ENCODE measurements at regions not wholly inside any gene's neighbourhood (a gene's known extent, or its start where the extent isn't known, plus 50 kb on each side); places are given as distances from the start of the nearest gene placed in this dataset.
A peak's percentile ranks its signal among the peaks of the same experiment; 100 is the strongest.

GRCh38 chr5:167701051-167701450 is 590.4 kb upstream of the WWC1 start:
- no peak overlapping the region for H3K4me3 Mint-ChIP-seq
- no peaks in the 10 kb centered on the region for H3K36me3 Mint-ChIP-seq
- H3K9me3 Mint-ChIP-seq = no peaks in the 10 kb centered on the region
- TF ChIP-seq ZNF138 (CRISPR knock-in tag; conservative IDR thresholded peaks at IDR 0.05) (no peak), MYBL2 (CRISPR knock-in tag; IDR thresholded peaks at IDR 0.05) (no peak)
- H3K27me3 Mint-ChIP-seq (ENCODE audit: low read depth) = no peaks in the 10 kb centered on the region
- ATAC-seq (no peak), DNase-seq (ENCODE audit: low spot score) (no peak)
- POLR2A ChIA-PET = no interaction called here
- peaks cover 38% of the 10 kb centered on the region for H3K4me1 Mint-ChIP-seq
- H3K27ac Mint-ChIP-seq = peak overlapping the region; percentile 53
- CTCF ChIA-PET = no interaction called here

GRCh38 chr5:167702014-167702413 is 589.4 kb upstream of the WWC1 start:
- Mint-ChIP-seq H3K36me3 (no peaks in the 10 kb centered on the region), H3K9me3 (no peaks in the 10 kb centered on the region), H3K27ac (no peak overlapping the region), H3K27me3 (ENCODE audit: low read depth) (no peaks in the 10 kb centered on the region), H3K4me3 (no peak overlapping the region), H3K4me1 (peaks cover 34% of the 10 kb centered on the region)
- DNase-seq (ENCODE audit: low spot score) (no peak), ATAC-seq (no peak)
- TF ChIP-seq ESRRA (CRISPR knock-in tag; IDR thresholded peaks at IDR 0.05; ENCODE audit: borderline replicate concordance) (no peak), ZNF219 (CRISPR knock-in tag; IDR thresholded peaks at IDR 0.05; ENCODE audit: borderline replicate concordance) (no peak), IRF1 (CRISPR knock-in tag; IDR thresholded peaks at IDR 0.05) (no peak), MYBL2 (CRISPR knock-in tag; IDR thresholded peaks at IDR 0.05) (no peak), ZNF121 (CRISPR knock-in tag; IDR thresholded peaks at IDR 0.05) (no peak), SMAD3 (CRISPR knock-in tag; IDR thresholded peaks at IDR 0.05; ENCODE audit: borderline replicate concordance) (no peak), USF1 (CRISPR knock-in tag; IDR thresholded peaks at IDR 0.05) (no peak), RELA (CRISPR knock-in tag; IDR thresholded peaks at IDR 0.05; ENCODE audit: borderline replicate concordance) (no peak), ZNF671 (CRISPR knock-in tag; IDR thresholded peaks at IDR 0.05) (no peak), FOXP1 (CRISPR knock-in tag; IDR thresholded peaks at IDR 0.05; ENCODE audit: borderline replicate concordance) (no peak), ZNF263 (CRISPR knock-in tag; IDR thresholded peaks at IDR 0.05; ENCODE audit: low read depth) (no peak)
- TF ChIP-seq, protein P1, sequence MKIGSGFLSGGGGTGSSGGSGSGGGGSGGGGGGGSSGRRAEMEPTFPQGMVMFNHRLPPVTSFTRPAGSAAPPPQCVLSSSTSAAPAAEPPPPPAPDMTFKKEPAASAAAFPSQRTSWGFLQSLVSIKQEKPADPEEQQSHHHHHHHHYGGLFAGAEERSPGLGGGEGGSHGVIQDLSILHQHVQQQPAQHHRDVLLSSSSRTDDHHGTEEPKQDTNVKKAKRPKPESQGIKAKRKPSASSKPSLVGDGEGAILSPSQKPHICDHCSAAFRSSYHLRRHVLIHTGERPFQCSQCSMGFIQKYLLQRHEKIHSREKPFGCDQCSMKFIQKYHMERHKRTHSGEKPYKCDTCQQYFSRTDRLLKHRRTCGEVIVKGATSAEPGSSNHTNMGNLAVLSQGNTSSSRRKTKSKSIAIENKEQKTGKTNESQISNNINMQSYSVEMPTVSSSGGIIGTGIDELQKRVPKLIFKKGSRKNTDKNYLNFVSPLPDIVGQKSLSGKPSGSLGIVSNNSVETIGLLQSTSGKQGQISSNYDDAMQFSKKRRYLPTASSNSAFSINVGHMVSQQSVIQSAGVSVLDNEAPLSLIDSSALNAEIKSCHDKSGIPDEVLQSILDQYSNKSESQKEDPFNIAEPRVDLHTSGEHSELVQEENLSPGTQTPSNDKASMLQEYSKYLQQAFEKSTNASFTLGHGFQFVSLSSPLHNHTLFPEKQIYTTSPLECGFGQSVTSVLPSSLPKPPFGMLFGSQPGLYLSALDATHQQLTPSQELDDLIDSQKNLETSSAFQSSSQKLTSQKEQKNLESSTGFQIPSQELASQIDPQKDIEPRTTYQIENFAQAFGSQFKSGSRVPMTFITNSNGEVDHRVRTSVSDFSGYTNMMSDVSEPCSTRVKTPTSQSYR (CRISPR knock-in tag; IDR thresholded peaks at IDR 0.05) = no peak
- TF ChIP-seq, protein P2, sequence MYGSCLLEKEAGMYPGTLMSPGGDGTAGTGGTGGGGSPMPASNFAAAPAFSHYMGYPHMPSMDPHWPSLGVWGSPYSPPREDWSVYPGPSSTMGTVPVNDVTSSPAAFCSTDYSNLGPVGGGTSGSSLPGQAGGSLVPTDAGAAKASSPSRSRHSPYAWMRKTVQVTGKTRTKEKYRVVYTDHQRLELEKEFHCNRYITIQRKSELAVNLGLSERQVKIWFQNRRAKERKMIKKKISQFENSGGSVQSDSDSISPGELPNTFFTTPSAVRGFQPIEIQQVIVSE (CRISPR knock-in tag; IDR thresholded peaks at IDR 0.05; ENCODE audit: borderline replicate concordance) = no peak
- TF ChIP-seq, protein P3, sequence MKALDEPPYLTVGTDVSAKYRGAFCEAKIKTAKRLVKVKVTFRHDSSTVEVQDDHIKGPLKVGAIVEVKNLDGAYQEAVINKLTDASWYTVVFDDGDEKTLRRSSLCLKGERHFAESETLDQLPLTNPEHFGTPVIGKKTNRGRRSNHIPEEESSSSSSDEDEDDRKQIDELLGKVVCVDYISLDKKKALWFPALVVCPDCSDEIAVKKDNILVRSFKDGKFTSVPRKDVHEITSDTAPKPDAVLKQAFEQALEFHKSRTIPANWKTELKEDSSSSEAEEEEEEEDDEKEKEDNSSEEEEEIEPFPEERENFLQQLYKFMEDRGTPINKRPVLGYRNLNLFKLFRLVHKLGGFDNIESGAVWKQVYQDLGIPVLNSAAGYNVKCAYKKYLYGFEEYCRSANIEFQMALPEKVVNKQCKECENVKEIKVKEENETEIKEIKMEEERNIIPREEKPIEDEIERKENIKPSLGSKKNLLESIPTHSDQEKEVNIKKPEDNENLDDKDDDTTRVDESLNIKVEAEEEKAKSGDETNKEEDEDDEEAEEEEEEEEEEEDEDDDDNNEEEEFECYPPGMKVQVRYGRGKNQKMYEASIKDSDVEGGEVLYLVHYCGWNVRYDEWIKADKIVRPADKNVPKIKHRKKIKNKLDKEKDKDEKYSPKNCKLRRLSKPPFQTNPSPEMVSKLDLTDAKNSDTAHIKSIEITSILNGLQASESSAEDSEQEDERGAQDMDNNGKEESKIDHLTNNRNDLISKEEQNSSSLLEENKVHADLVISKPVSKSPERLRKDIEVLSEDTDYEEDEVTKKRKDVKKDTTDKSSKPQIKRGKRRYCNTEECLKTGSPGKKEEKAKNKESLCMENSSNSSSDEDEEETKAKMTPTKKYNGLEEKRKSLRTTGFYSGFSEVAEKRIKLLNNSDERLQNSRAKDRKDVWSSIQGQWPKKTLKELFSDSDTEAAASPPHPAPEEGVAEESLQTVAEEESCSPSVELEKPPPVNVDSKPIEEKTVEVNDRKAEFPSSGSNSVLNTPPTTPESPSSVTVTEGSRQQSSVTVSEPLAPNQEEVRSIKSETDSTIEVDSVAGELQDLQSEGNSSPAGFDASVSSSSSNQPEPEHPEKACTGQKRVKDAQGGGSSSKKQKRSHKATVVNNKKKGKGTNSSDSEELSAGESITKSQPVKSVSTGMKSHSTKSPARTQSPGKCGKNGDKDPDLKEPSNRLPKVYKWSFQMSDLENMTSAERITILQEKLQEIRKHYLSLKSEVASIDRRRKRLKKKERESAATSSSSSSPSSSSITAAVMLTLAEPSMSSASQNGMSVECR (CRISPR knock-in tag; IDR thresholded peaks at IDR 0.05; ENCODE audit: borderline replicate concordance) = no peak
- TF ChIP-seq, protein P4, sequence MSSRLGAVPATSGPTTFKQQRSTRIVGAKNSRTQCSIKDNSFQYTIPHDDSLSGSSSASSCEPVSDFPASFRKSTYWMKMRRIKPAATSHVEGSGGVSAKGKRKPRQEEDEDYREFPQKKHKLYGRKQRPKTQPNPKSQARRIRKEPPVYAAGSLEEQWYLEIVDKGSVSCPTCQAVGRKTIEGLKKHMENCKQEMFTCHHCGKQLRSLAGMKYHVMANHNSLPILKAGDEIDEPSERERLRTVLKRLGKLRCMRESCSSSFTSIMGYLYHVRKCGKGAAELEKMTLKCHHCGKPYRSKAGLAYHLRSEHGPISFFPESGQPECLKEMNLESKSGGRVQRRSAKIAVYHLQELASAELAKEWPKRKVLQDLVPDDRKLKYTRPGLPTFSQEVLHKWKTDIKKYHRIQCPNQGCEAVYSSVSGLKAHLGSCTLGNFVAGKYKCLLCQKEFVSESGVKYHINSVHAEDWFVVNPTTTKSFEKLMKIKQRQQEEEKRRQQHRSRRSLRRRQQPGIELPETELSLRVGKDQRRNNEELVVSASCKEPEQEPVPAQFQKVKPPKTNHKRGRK (CRISPR knock-in tag; IDR thresholded peaks at IDR 0.05; ENCODE audit: borderline replicate concordance) = no peak
- TF ChIP-seq, protein P5, sequence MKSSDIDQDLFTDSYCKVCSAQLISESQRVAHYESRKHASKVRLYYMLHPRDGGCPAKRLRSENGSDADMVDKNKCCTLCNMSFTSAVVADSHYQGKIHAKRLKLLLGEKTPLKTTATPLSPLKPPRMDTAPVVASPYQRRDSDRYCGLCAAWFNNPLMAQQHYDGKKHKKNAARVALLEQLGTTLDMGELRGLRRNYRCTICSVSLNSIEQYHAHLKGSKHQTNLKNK (CRISPR knock-in tag; IDR thresholded peaks at IDR 0.05) = no peak
- ChIA-PET CTCF (no interaction called here), POLR2A (no interaction called here)
